K562 (cell line): ENCODE measurements at regions not wholly inside any gene's neighbourhood (a gene's known extent, or its start where the extent isn't known, plus 50 kb on each side); places are given as distances from the start of the nearest gene placed in this dataset.

ENCODE experiments used
- ATAC-seq: fragments of 200-7000 bp; cut with Tn5 transposase; 3 replicates; pipeline ENCODE4 v1.9.1; 2020; ENCODE audit warnings: moderate library complexity
- BruUV-seq: library from RNA; stranded (reverse); fragments of 400-500 nt; replicated peaks from 2 replicates; lab custom pipeline; 2021; lab: Mats Ljungman, UMichigan
- CTCF ChIA-PET: fragments of 300-600 bp; formaldehyde crosslinking; extraction: SDS; loops from one replicate; lab custom pipeline; 2021; ENCODE audit warnings: low intra/inter-chr PET ratio; lab: Yijun Ruan, JAX
- POLR2A ChIA-PET: fragments of 300-600, 350-650 bp; sonication (Branson Sonifier 250); formaldehyde crosslinking; extraction: SDS; loops from one replicate; lab custom pipeline; 2021; ENCODE audit warnings: antibody characterized with exemption, inconsistent platforms; lab: Yijun Ruan, JAX
- DNase-seq, 4 experiments: peaks; one replicate each; pipeline versions ENCODE4 v3.0.0 to v3.0.0-alpha.2; 2011 to 2018; ENCODE audit warnings: low spot score in 3 of 4, mixed read lengths in 3 of 4; ENCODE audit errors: extremely low read depth in 1 of 4
- FAIRE-seq: peaks from 2 replicates; lab custom pipeline; 2011; peaks lifted over from hg19 to GRCh38; lab: Jason Lieb, UNC
- H2AFZ ChIP-seq: 2 replicates; pipeline ENCODE4 v1.6.0; 2011; ENCODE audit warnings: low read depth, low read length, control low read depth, inconsistent platforms
- H3K27ac ChIP-seq: fragments of 200-600 bp; 3 replicates; pipeline ENCODE4 v1.8.0; 2011; ENCODE audit warnings: low read depth, mild to moderate bottlenecking, control low read depth, inconsistent platforms, low read length, moderate library complexity, mixed read lengths; ENCODE audit errors: extremely low read depth
- H3K27me3 ChIP-seq, 2 experiments: fragments of 300-600 bp in 1 of 2; 2 replicates in 1 of 2; 3 replicates in 1 of 2; pipeline versions ENCODE4 v1.6.0 to v1.8.0; 2011; ENCODE audit warnings: inconsistent platforms in 2 of 2, low read length in 2 of 2, mild to moderate bottlenecking in 1 of 2, mixed read lengths in 1 of 2, moderate library complexity in 1 of 2; ENCODE audit not compliant: control insufficient read depth in 2 of 2, insufficient read depth in 2 of 2
- H3K36me3 ChIP-seq: fragments of 300-600 bp; 3 replicates; pipeline ENCODE4 v1.8.0; 2011; ENCODE audit warnings: mild to moderate bottlenecking, low read length, inconsistent platforms; ENCODE audit not compliant: control insufficient read depth, insufficient read depth
- H3K4me1 ChIP-seq, 2 experiments: fragments of 200-600 bp in 1 of 2; replicated peaks in 1 of 2; 2 replicates in 1 of 2; 3 replicates in 1 of 2; pipeline versions ENCODE4 v1.5.1 to v1.8.0; 2011; ENCODE audit warnings: inconsistent platforms in 2 of 2, low read length in 2 of 2, mild to moderate bottlenecking in 1 of 2, mixed read lengths in 1 of 2, moderate library complexity in 1 of 2; ENCODE audit not compliant: control insufficient read depth in 2 of 2, insufficient read depth in 2 of 2
- H3K4me2 ChIP-seq: 2 replicates; pipeline ENCODE4 v1.6.1; 2011; ENCODE audit warnings: low read length, control low read depth, inconsistent platforms, mixed read lengths; ENCODE audit not compliant: insufficient read depth
- H3K4me3 ChIP-seq: fragments of 200-600 bp; sonication (generic), shearing (Covaris generic); 2 replicates; pipeline ENCODE4 v1.5.1; 2016; ENCODE audit warnings: control low read depth, inconsistent platforms
- H3K79me2 ChIP-seq: fragments of 200-600 bp; 3 replicates; pipeline ENCODE4 v1.8.0; 2011; ENCODE audit warnings: low read length, inconsistent platforms; ENCODE audit not compliant: control insufficient read depth, insufficient read depth
- H3K9ac ChIP-seq, 2 experiments: 2 replicates each; pipeline versions ENCODE4 v1.6.0 to v1.6.1; 2011; ENCODE audit warnings: low read depth in 2 of 2, low read length in 2 of 2, control low read depth in 1 of 2, inconsistent platforms in 1 of 2, mild to moderate bottlenecking in 1 of 2, mixed read lengths in 1 of 2; ENCODE audit not compliant: insufficient read depth in 1 of 2
- H3K9me1 ChIP-seq: one replicate; pipeline ENCODE4 v1.6.0; 2011; ENCODE audit warnings: inconsistent platforms, mild to moderate bottlenecking, low read length, moderate library complexity; ENCODE audit not compliant: control insufficient read depth, insufficient read depth
- H3K9me3 ChIP-seq: replicated peaks from 2 replicates; pipeline ENCODE4 v1.5.1; 2011; ENCODE audit warnings: low read depth, low read length, inconsistent platforms; ENCODE audit not compliant: control insufficient read depth, insufficient read depth
- H4K20me1 ChIP-seq: replicated peaks from 2 replicates; pipeline ENCODE4 v1.6.1; 2011; ENCODE audit warnings: low read length, inconsistent platforms, mixed read lengths; ENCODE audit not compliant: control insufficient read depth, insufficient read depth
- ADNP ChIP-seq: fragments of 200-800 bp; sonication (Bioruptor generic); IDR thresholded peaks from 2 replicates; pipeline ENCODE4 v1.6.1; 2016; ENCODE audit warnings: missing genetic modification characterization, missing compliant biosample characterization
- BRD9 ChIP-seq: fragments of 450-650 bp; IDR thresholded peaks from 2 replicates; pipeline ENCODE4 v1.6.1; 2018; ENCODE audit warnings: low read depth; ENCODE audit not compliant: partially characterized antibody
- CHD1 ChIP-seq: fragments of 200-600 bp; sonication (generic); IDR thresholded peaks from one replicate; pipeline ENCODE4 v1.6.1; 2012; ENCODE audit warnings: mild to moderate bottlenecking, moderate library complexity, low read length, inconsistent platforms
- HDAC1 ChIP-seq, 2 experiments: fragments of 450-650 bp; IDR thresholded peaks; 2 replicates each; pipeline ENCODE4 v1.6.1; 2016 to 2017; ENCODE audit warnings: inconsistent platforms in 1 of 2, mild to moderate bottlenecking in 1 of 2, moderate library complexity in 1 of 2
- HMG20B ChIP-seq: fragments of 250-450 bp; sonication (Bioruptor Pico); IDR thresholded peaks from 2 replicates; pipeline ENCODE4 v1.5.0; 2021; ENCODE audit warnings: mild to moderate bottlenecking
- IRF9 ChIP-seq: fragments of 450-650 bp; IDR thresholded peaks from 2 replicates; pipeline ENCODE4 v1.6.1; 2016; ENCODE audit warnings: missing biosample characterization, missing genetic modification characterization
- JUNB ChIP-seq: fragments of 450-650 bp; formaldehyde crosslinking; conservative IDR thresholded peaks from 2 replicates; pipeline ENCODE4 v1.4.0; 2020; ENCODE audit warnings: mild to moderate bottlenecking
- JUND ChIP-seq, 2 experiments: IDR thresholded peaks; 2 replicates in 1 of 2; 3 replicates in 1 of 2; pipeline ENCODE4 v1.6.1; 2011; ENCODE audit warnings: borderline replicate concordance in 2 of 2, low read depth in 2 of 2, low read length in 2 of 2, improper control_type of control experiment in 1 of 2, missing biosample characterization in 1 of 2, missing genetic modification characterization in 1 of 2, missing genetic modification reagents in 1 of 2
- KDM5B ChIP-seq: fragments of 200-600 bp; sonication (generic); IDR thresholded peaks from 2 replicates; pipeline ENCODE4 v1.6.1; 2012; ENCODE audit warnings: low read depth, mild to moderate bottlenecking, moderate library complexity, low read length, control low read depth, inconsistent platforms; ENCODE audit not compliant: insufficient replicate concordance
- MECOM ChIP-seq: fragments of 250-450 bp; sonication (Bioruptor Pico); IDR thresholded peaks from 2 replicates; pipeline ENCODE4 v1.8.0; 2022; ENCODE audit warnings: inconsistent platforms
- MYC ChIP-seq, 2 experiments: fragments of 250-450 bp in 1 of 2; sonication (Bioruptor Pico) in 1 of 2; IDR thresholded peaks; 2 replicates each; pipeline versions ENCODE4 v1.5.1 to v1.6.1; 2012 to 2021; ENCODE audit warnings: low read depth in 2 of 2, borderline replicate concordance in 1 of 2, improper control_type of control experiment in 1 of 2, low read length in 1 of 2, mild to moderate bottlenecking in 1 of 2, moderate library complexity in 1 of 2
- POLR2B ChIP-seq: fragments of 450-650 bp; IDR thresholded peaks from 2 replicates; pipeline ENCODE4 v1.6.1; 2018; ENCODE audit warnings: low read depth; ENCODE audit not compliant: partially characterized antibody
- ZC3H4 ChIP-seq: sonication (generic); formaldehyde crosslinking; IDR thresholded peaks from 2 replicates; pipeline ENCODE4 v1.9.0; 2021; ENCODE audit warnings: missing genetic modification reagents, borderline replicate concordance
- ZNF174 ChIP-seq: fragments of 250-450 bp; sonication (Bioruptor Pico); IDR thresholded peaks from 2 replicates; pipeline ENCODE4 v1.4.0; 2020; ENCODE audit warnings: mild to moderate bottlenecking
- WGBS: fragments of 100-300 bp; shearing (Covaris generic); methylation state at CpG from one replicate; pipeline ENCODE4 v1.1.6; 2016; ENCODE audit warnings: low coverage, mixed read lengths; ENCODE audit not compliant: insufficient coverage; ENCODE audit errors: missing lambda C conversion rate; 5-methylcytosine and 5-hydroxymethylcytosine counted together
- in situ Hi-C: fragments of 300-500 bp; cut with MboI; formaldehyde crosslinking; loops from 4 replicates; pipeline ENCODE4 v1.15.0; 2018; ENCODE audit warnings: inconsistent platforms, mixed read lengths
- intact Hi-C: fragments of 100-400 bp; cut with micrococcal nuclease; formaldehyde crosslinking; loops from 2 replicates; pipeline ENCODE4 v1.14.2; 2022

DNA sequence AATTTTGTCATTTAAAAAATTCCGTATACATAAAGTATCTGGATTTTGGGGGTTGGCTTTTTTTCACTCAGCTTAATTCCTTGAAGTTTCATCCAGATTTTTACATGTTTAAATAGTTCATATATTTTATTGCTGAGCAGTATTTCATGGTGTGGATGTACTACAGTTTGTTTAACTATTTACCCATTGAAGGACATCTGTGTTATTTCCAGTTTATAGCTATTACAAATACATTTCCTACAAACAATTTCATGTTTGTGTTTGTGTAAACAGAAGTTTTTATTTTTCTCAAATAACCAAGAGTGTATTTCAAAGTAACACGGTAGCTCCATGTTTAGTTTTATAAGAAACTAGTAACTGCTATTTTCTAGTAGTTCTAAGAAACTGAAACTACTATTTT lies 299.7 kb upstream of the ANO3 start:
- WGBS: 4% methylated on average over 2 of the region's 2 CpGs
- no peaks in the 10 kb centered on the region for H3K4me1 ChIP-seq
- H4K20me1 ChIP-seq: no peaks in the 10 kb centered on the region
- no peak overlapping the region for H3K27ac ChIP-seq
- no peaks in the 10 kb centered on the region for H3K27me3 ChIP-seq
- H3K4me3 ChIP-seq: no peak overlapping the region
- ChIA-PET CTCF (no interaction called here), POLR2A (no interaction called here)
- H3K36me3 ChIP-seq: no peaks in the 10 kb centered on the region
- H3K79me2 ChIP-seq: no peaks in the 10 kb centered on the region
- TF ChIP-seq ZC3H4 (CRISPR knock-in tag): no peak
- no peak for TF ChIP-seq IRF9 (tag)
- no peak for TF ChIP-seq BRD9
- no peak for TF ChIP-seq ZNF174 (CRISPR knock-in tag)
- no peak for TF ChIP-seq MECOM
- no peak for TF ChIP-seq JUND (IDR thresholded peaks at IDR 0.05; ENCODE audit: borderline replicate concordance, low read depth, low read length)
- TF ChIP-seq JUND (tag; IDR thresholded peaks at IDR 0.05; ENCODE audit: borderline replicate concordance, low read depth, low read length): no peak
- no peak for TF ChIP-seq HDAC1 (IDR thresholded peaks at IDR 0.05)
- TF ChIP-seq KDM5B: no peak
- no peak for TF ChIP-seq MYC (IDR thresholded peaks at IDR 0.05; ENCODE audit: low read depth, low read length)
- TF ChIP-seq MYC (CRISPR knock-in tag; IDR thresholded peaks at IDR 0.05; ENCODE audit: borderline replicate concordance, low read depth): no peak
- no peak for TF ChIP-seq ADNP (tag)
- TF ChIP-seq POLR2B: no peak
- no peak for TF ChIP-seq HMG20B (CRISPR knock-in tag)
- no peak for TF ChIP-seq JUNB
- no peak for TF ChIP-seq CHD1
- DNase-seq: no peak
- no peaks in the 10 kb centered on the region for H3K9me1 ChIP-seq
- no peak for ATAC-seq
- no peak overlapping the region for H3K4me2 ChIP-seq
- H3K9ac ChIP-seq: no peak overlapping the region
- no peaks in the 10 kb centered on the region for H3K9me3 ChIP-seq
- in situ Hi-C loops: no loop called here
- H2AFZ ChIP-seq: no peak overlapping the region
- intact Hi-C loops: no loop called here
- no peak for FAIRE-seq
- no TSS peak for BruUV-seq
